C4-2B (cell line): ENCODE measurements at regions not wholly inside any gene's neighbourhood (a gene's known extent, or its start where the extent isn't known, plus 50 kb on each side); places are given as distances from the start of the nearest gene placed in this dataset.

ENCODE experiments used
- H3K27ac ChIP-seq: fragments of 450-650 bp; 2 replicates; pipeline ENCODE4 v1.5.1; 2017
- CTCF ChIP-seq: fragments of 450-650 bp; conservative IDR thresholded peaks from 2 replicates; pipeline ENCODE4 v1.5.1; 2017; ENCODE audit warnings: mild to moderate bottlenecking
- ZFX ChIP-seq: fragments of 450-650 bp; IDR thresholded peaks from 2 replicates; pipeline ENCODE4 v1.6.1; 2017

- TF ChIP-seq ZFX, result no peak
- no peak for TF ChIP-seq CTCF
- H3K27ac ChIP-seq, result no peak overlapping the region
These were observed 81.5 kb upstream of the FN1 start for GRCh38 chr2:215517391-215517790.

GRCh38 chr2:215514516-215514915, 78.6 kb upstream of the FN1 start:
- no peak overlapping the region for H3K27ac ChIP-seq
- TF ChIP-seq ZFX, result no peak
- no peak for TF ChIP-seq CTCF

GRCh38 chr2:215511454-215512346, 75.8 kb upstream of the FN1 start:
- no peak overlapping the region for H3K27ac ChIP-seq
- TF ChIP-seq ZFX (no peak), CTCF (no peak)

- TF ChIP-seq ZFX (no peak), CTCF (no peak)
- H3K27ac ChIP-seq, result no peak overlapping the region
These were observed 72.0 kb upstream of the FN1 start for GRCh38 chr2:215507836-215508235.

GRCh38 chr2:215507136-215507535, 71.3 kb upstream of the FN1 start:
- H3K27ac ChIP-seq, result no peak overlapping the region
- TF ChIP-seq ZFX (no peak), CTCF (no peak)

- TF ChIP-seq ZFX (no peak), CTCF (no peak)
- no peak overlapping the region for H3K27ac ChIP-seq
These were observed 70.7 kb upstream of the FN1 start for GRCh38 chr2:215506604-215506990.

GRCh38 chr2:215505044-215505786, 69.3 kb upstream of the FN1 start:
- H3K27ac ChIP-seq, result no peak overlapping the region
- TF ChIP-seq CTCF, result no peak
- no peak for TF ChIP-seq ZFX
